OCI-LY3 (cell line): ENCODE measurements at regions not wholly inside any gene's neighbourhood (a gene's known extent, or its start where the extent isn't known, plus 50 kb on each side); places are given as distances from the start of the nearest gene placed in this dataset.

Experiments
- EZH2phosphoT487 ChIP-seq: fragments of 200-600 bp; shearing (Covaris generic); IDR thresholded peaks from 2 replicates; pipeline ENCODE4 v1.6.1; 2018; ENCODE audit warnings: antibody characterized with exemption, mixed run types, low read depth
- TF ChIP-seq, protein P1 (sequence below): fragments of 200-600, 300-600 bp; sonication (generic); IDR thresholded peaks from 2 replicates; pipeline ENCODE4 v1.5.1; 2014; ENCODE audit warnings: antibody characterized with exemption, low read length, low read depth

DNA sequence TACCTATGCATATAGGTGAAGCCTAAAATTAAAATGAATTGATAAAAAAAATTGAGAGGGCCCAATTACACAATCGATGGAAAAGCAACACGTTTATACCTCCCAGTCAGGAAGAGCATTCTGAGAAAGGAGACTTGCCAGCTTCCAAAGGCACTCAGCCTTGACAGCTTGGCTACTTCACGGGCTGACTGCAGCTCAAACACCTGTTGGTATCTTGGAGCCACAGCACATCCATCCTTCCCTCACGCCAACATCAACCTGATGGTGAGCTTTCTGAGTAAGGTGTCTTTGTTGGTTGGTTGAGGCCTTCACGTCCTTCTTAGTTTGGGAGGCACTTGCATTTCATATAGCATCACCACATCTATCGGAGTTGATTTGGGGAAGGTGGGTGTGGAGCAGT lies 598.9 kb upstream of the DIPK2B start:
- TF ChIP-seq, protein P1, sequence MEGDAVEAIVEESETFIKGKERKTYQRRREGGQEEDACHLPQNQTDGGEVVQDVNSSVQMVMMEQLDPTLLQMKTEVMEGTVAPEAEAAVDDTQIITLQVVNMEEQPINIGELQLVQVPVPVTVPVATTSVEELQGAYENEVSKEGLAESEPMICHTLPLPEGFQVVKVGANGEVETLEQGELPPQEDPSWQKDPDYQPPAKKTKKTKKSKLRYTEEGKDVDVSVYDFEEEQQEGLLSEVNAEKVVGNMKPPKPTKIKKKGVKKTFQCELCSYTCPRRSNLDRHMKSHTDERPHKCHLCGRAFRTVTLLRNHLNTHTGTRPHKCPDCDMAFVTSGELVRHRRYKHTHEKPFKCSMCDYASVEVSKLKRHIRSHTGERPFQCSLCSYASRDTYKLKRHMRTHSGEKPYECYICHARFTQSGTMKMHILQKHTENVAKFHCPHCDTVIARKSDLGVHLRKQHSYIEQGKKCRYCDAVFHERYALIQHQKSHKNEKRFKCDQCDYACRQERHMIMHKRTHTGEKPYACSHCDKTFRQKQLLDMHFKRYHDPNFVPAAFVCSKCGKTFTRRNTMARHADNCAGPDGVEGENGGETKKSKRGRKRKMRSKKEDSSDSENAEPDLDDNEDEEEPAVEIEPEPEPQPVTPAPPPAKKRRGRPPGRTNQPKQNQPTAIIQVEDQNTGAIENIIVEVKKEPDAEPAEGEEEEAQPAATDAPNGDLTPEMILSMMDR, result no peak
- TF ChIP-seq EZH2phosphoT487, result no peak
